HCT116 (cell line): ENCODE measurements at regions not wholly inside any gene's neighbourhood (a gene's known extent, or its start where the extent isn't known, plus 50 kb on each side); places are given as distances from the start of the nearest gene placed in this dataset.

Experiments used
- ATAC-seq: fragments of 200-7000 bp; cut with Tn5 transposase; 2 replicates; pipeline ENCODE4 v1.9.1; 2020; ENCODE audit warnings: mild to moderate bottlenecking, moderate library complexity
- BruUV-seq: library from RNA; stranded (reverse); fragments of 400-500 nt; replicated peaks from 2 replicates; lab custom pipeline; 2021; lab: Mats Ljungman, UMichigan
- CTCF ChIA-PET: fragments of 300-600 bp; sonication (Branson Sonifier 250); formaldehyde crosslinking; loops from one replicate; lab custom pipeline; 2021; ENCODE audit warnings: antibody characterized with exemption; lab: Charles Lee
- POLR2A ChIA-PET: fragments of 300-600, 350-600 bp; sonication (Branson Sonifier 250); formaldehyde crosslinking; loops from one replicate; lab custom pipeline; 2021; ENCODE audit warnings: antibody characterized with exemption; lab: Charles Lee
- RAD21 ChIA-PET, 2 experiments: fragments of 300-600 bp; sonication (Branson Sonifier 250); formaldehyde crosslinking; loops; one replicate each; lab custom pipeline; 2023; ENCODE audit warnings: low total read pairs in 2 of 2; ENCODE audit not compliant: uncharacterized antibody in 2 of 2, unreplicated experiment in 2 of 2, low non-redundant PET in 1 of 2; lab: Charles Lee
- DNase-seq: peaks from one replicate; pipeline ENCODE4 v3.0.0-alpha.2; 2010; ENCODE audit warnings: low read depth, low spot score
- H2AFZ ChIP-seq: fragments of 200-600 bp; shearing (Covaris generic), sonication (generic); 2 replicates; pipeline ENCODE4 v1.6.1; 2017; ENCODE audit warnings: low read depth, mixed run types, mixed read lengths, antibody characterized with exemption, low read length; ENCODE audit not compliant: poor library complexity, severe bottlenecking
- H3K27ac ChIP-seq: 2 replicates; pipeline ENCODE4 v1.5.1; 2012; ENCODE audit warnings: low read depth, low read length
- H3K27me3 ChIP-seq: fragments of 200-600 bp; sonication (generic); 2 replicates; pipeline ENCODE4 v1.6.1; 2016; ENCODE audit warnings: mixed run types, low read length, mixed read lengths; ENCODE audit not compliant: insufficient read depth
- H3K36me3 ChIP-seq, 2 experiments: fragments of 200-500 bp in 1 of 2; fragments of 200-600 bp in 1 of 2; sonication (Bioruptor generic) in 1 of 2; sonication (generic) in 1 of 2; 2 replicates each; pipeline versions ENCODE4 v1.5.1 to v1.6.1; 2014 to 2016; ENCODE audit warnings: low read length in 2 of 2, inconsistent platforms in 1 of 2, mixed read lengths in 1 of 2, mixed run types in 1 of 2; ENCODE audit not compliant: insufficient read depth in 2 of 2, control insufficient read depth in 1 of 2
- H3K4me1 ChIP-seq, 2 experiments: fragments of 200-600 bp in 1 of 2; sonication (generic) in 1 of 2; 2 replicates each; pipeline versions ENCODE4 v1.5.1 to v1.6.1; 2012 to 2017; ENCODE audit warnings: low read length in 2 of 2, inconsistent platforms in 1 of 2, mild to moderate bottlenecking in 1 of 2, mixed read lengths in 1 of 2, mixed run types in 1 of 2, moderate library complexity in 1 of 2; ENCODE audit not compliant: insufficient read depth in 2 of 2, control insufficient read depth in 1 of 2
- H3K4me2 ChIP-seq: fragments of 200-600 bp; sonication (generic); 2 replicates; pipeline ENCODE4 v1.6.1; 2017; ENCODE audit warnings: mixed run types, low read length, mixed read lengths
- H3K4me3 ChIP-seq, 2 experiments: fragments of 200-600 bp in 1 of 2; sonication (generic) in 1 of 2; replicated peaks in 1 of 2; 2 replicates each; pipeline ENCODE4 v1.5.1; 2011 to 2016; ENCODE audit warnings: low read length in 2 of 2, control low read depth in 1 of 2, low read depth in 1 of 2, mild to moderate bottlenecking in 1 of 2, mixed read lengths in 1 of 2, mixed run types in 1 of 2
- H3K79me2 ChIP-seq: fragments of 200-600 bp; sonication (generic); 2 replicates; pipeline ENCODE4 v1.6.1; 2017; ENCODE audit warnings: mild to moderate bottlenecking, mixed run types, low read length, moderate library complexity, mixed read lengths; ENCODE audit not compliant: insufficient read depth
- H3K9ac ChIP-seq: fragments of 200-600 bp; sonication (generic); 2 replicates; pipeline ENCODE4 v1.6.1; 2016; ENCODE audit warnings: low read length, mixed read lengths
- H3K9me2 ChIP-seq: fragments of 200-600 bp; sonication (generic), shearing (Covaris generic); 2 replicates; pipeline ENCODE4 v1.6.1; 2017; ENCODE audit warnings: mixed run types, mild to moderate bottlenecking, moderate library complexity; ENCODE audit not compliant: insufficient read depth
- H3K9me3 ChIP-seq, 2 experiments: fragments of 200-500 bp in 1 of 2; fragments of 200-600 bp in 1 of 2; sonication (Bioruptor generic) in 1 of 2; sonication (generic) in 1 of 2; 2 replicates each; pipeline ENCODE4 v1.6.1; 2014 to 2017; ENCODE audit warnings: low read length in 2 of 2, mixed read lengths in 2 of 2, inconsistent platforms in 1 of 2, low read depth in 1 of 2, mild to moderate bottlenecking in 1 of 2, mixed run types in 1 of 2, moderate library complexity in 1 of 2; ENCODE audit not compliant: control insufficient read depth in 1 of 2, insufficient read depth in 1 of 2
- H4K20me1 ChIP-seq: fragments of 200-600 bp; sonication (generic), shearing (Covaris generic); 2 replicates; pipeline ENCODE4 v1.6.1; 2017; ENCODE audit warnings: mixed run types, mild to moderate bottlenecking, moderate library complexity; ENCODE audit not compliant: insufficient read depth
- CBX3 ChIP-seq: IDR thresholded peaks from 2 replicates; pipeline ENCODE4 v1.6.1; 2012; ENCODE audit warnings: low read depth
- CEBPB ChIP-seq: IDR thresholded peaks from 2 replicates; pipeline ENCODE4 v1.6.1; 2012; ENCODE audit warnings: low read depth
- CTCF ChIP-seq, 3 experiments: fragments of 200-600 bp in 1 of 3; sonication (generic) in 1 of 3; IDR thresholded peaks in 2 of 3; conservative IDR thresholded peaks in 1 of 3; 2 replicates each; pipeline ENCODE4 v1.5.1; 2012 to 2017; ENCODE audit warnings: low read depth in 2 of 3, low read length in 2 of 3, antibody characterized with exemption in 1 of 3, borderline replicate concordance in 1 of 3, control low read depth in 1 of 3, mild to moderate bottlenecking in 1 of 3, mixed read lengths in 1 of 3, mixed run types in 1 of 3, moderate library complexity in 1 of 3; ENCODE audit not compliant: insufficient read depth in 1 of 3
- FOSL1 ChIP-seq: IDR thresholded peaks from 2 replicates; pipeline ENCODE4 v1.6.1; 2012; ENCODE audit warnings: low read depth
- JUND ChIP-seq: IDR thresholded peaks from 2 replicates; pipeline ENCODE4 v1.6.1; 2012
- POLR2A ChIP-seq: IDR thresholded peaks from 2 replicates; pipeline ENCODE4 v1.7.0; 2011; ENCODE audit warnings: borderline replicate concordance; ENCODE audit not compliant: insufficient read depth, insufficient read length; ENCODE audit errors: extremely low read depth
- RAD21 ChIP-seq: IDR thresholded peaks from 2 replicates; pipeline ENCODE4 v1.6.1; 2012; ENCODE audit warnings: low read depth, mild to moderate bottlenecking
- SP1 ChIP-seq: IDR thresholded peaks from 2 replicates; pipeline ENCODE4 v1.6.1; 2012; ENCODE audit warnings: low read depth
- TCF7L2 ChIP-seq: IDR thresholded peaks from 2 replicates; pipeline ENCODE4 v1.7.0; 2011; ENCODE audit warnings: borderline replicate concordance, inconsistent platforms; ENCODE audit not compliant: insufficient read depth, insufficient read length; ENCODE audit errors: extremely low read depth
- ZNF274 ChIP-seq: fragments of 200-500 bp; sonication (Bioruptor generic); IDR thresholded peaks from 2 replicates; pipeline ENCODE4 v1.6.1; 2014; ENCODE audit warnings: mild to moderate bottlenecking, low read depth, low read length, inconsistent platforms
- intact Hi-C: fragments of 100-400 bp; cut with micrococcal nuclease; formaldehyde crosslinking; loops from 2 replicates; pipeline ENCODE4 v1.10.0; 2022
- TF ChIP-seq, protein P1 (sequence below): IDR thresholded peaks from 2 replicates; pipeline ENCODE4 v1.6.1; 2012
- TF ChIP-seq, protein P2 (sequence below): IDR thresholded peaks from 2 replicates; pipeline ENCODE4 v1.6.1; 2011; ENCODE audit warnings: mild to moderate bottlenecking, low read length, moderate library complexity; ENCODE audit not compliant: insufficient replicate concordance; ENCODE audit errors: extremely low read depth

DNA sequence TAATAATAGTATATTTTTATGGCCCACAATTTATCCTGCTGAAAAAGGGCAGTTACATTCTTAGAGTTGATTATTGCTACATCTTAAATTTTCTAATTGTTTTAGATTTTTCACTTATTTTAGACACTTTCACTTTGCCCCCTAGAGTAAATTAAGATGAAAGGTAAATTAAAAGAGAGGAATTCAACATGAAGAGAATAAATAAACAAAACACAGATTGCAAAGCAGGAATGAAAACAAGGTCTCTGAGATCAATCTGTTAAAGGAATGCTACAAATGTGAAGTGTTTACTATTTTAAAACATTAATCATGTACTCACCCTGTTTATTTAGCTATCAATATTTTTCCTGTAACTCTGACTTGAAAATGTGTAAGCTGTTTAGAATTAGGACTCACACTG, 113.5 kb upstream of the ETAA1 start (continued):
- TF ChIP-seq JUND (no peak), CBX3 (no peak), RAD21 (no peak), ZNF274 (no peak), POLR2A (no peak)
- TF ChIP-seq, protein P1, sequence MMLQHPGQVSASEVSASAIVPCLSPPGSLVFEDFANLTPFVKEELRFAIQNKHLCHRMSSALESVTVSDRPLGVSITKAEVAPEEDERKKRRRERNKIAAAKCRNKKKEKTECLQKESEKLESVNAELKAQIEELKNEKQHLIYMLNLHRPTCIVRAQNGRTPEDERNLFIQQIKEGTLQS: no peak

- H4K20me1 ChIP-seq: no peaks in the 10 kb centered on the region
- ChIA-PET POLR2A (no interaction called here), CTCF (no interaction called here), RAD21 (interaction anchor here in 1 of 2 experiments (0.5 kb wide), 1 partner anchor 1405 kb away, joined by 3 read pairs; no protein-coding TSS in a partner anchor)
- no TSS peak for BruUV-seq
- H3K79me2 ChIP-seq: no peaks in the 10 kb centered on the region
- intact Hi-C loops: no loop called here
- no peak overlapping the region for H3K9ac ChIP-seq
- DNase-seq (no peak), ATAC-seq (no peak)
- H3K4me2 ChIP-seq: no peak overlapping the region
- H3K27ac ChIP-seq: no peak overlapping the region
- H3K9me3 ChIP-seq: no peaks in the 10 kb centered on the region
- no peak overlapping the region for H2AFZ ChIP-seq
- no peak overlapping the region for H3K4me3 ChIP-seq
- H3K4me1 ChIP-seq: peaks cover 0 to 8% of the 10 kb centered on the region in 2 experiments; a peak in 1 of 4 replicates
- no peaks in the 10 kb centered on the region for H3K36me3 ChIP-seq
- no peaks in the 10 kb centered on the region for H3K9me2 ChIP-seq
- H3K27me3 ChIP-seq: no peaks in the 10 kb centered on the region
- TF ChIP-seq CEBPB: no peak
- TF ChIP-seq POLR2A: no peak
- TF ChIP-seq, protein P1: no peak
- TF ChIP-seq FOSL1: no peak
- TF ChIP-seq, protein P2, sequence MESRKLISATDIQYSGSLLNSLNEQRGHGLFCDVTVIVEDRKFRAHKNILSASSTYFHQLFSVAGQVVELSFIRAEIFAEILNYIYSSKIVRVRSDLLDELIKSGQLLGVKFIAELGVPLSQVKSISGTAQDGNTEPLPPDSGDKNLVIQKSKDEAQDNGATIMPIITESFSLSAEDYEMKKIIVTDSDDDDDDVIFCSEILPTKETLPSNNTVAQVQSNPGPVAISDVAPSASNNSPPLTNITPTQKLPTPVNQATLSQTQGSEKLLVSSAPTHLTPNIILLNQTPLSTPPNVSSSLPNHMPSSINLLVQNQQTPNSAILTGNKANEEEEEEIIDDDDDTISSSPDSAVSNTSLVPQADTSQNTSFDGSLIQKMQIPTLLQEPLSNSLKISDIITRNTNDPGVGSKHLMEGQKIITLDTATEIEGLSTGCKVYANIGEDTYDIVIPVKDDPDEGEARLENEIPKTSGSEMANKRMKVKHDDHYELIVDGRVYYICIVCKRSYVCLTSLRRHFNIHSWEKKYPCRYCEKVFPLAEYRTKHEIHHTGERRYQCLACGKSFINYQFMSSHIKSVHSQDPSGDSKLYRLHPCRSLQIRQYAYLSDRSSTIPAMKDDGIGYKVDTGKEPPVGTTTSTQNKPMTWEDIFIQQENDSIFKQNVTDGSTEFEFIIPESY: no peak
- no peak for TF ChIP-seq CTCF (IDR thresholded peaks at IDR 0.05 in 2 of 3, conservative IDR thresholded peaks at IDR 0.05 in 1 of 3; ENCODE audit: borderline replicate concordance in 1 of 3, insufficient read depth in 1 of 3, low read depth in 2 of 3, low read length in 2 of 3)
- TF ChIP-seq SP1: no peak
- no peak for TF ChIP-seq TCF7L2
- no peak for TF ChIP-seq ZNF274
These were observed 110.0 kb upstream of the ETAA1 start for GRCh38 chr2:67286981-67287759.
